Kidney capillary endothelial cell (primary cell): ENCODE measurements at regions not wholly inside any gene's neighbourhood (a gene's known extent, or its start where the extent isn't known, plus 50 kb on each side); places are given as distances from the start of the nearest gene placed in this dataset.
"Not testable (repeated sequence)": the region's sequence is repeated elsewhere in the genome, so short reads cannot be mapped to it uniquely, and the experiment has no call there.

ENCODE experiments used
- DNase-seq: peaks from one replicate; pipeline ENCODE4 v3.0.0-alpha.2; 2018; ENCODE audit warnings: low spot score

GRCh38 chr12:83346333-83346732 is 659.6 kb downstream of the TMTC2 start:
- DNase-seq: no peak

GRCh38 chr12:83343767-83344166 is 657.1 kb downstream of the TMTC2 start:
- no peak for DNase-seq

GRCh38 chr12:83335748-83336147 is 649.0 kb downstream of the TMTC2 start:
- DNase-seq: no peak

GRCh38 chr12:83326666-83327065 is 640.0 kb downstream of the TMTC2 start:
- DNase-seq: no peak

GRCh38 chr12:83323866-83324265 is 637.2 kb downstream of the TMTC2 start:
- DNase-seq: no peak

GRCh38 chr12:83322809-83323208 is 636.1 kb downstream of the TMTC2 start:
- DNase-seq: no peak

- DNase-seq: no peak
Observed at GRCh38 chr12:83321971-83322370, 635.3 kb downstream of the TMTC2 start.

- DNase-seq: no peak
Observed at GRCh38 chr12:83320350-83320749, 633.6 kb downstream of the TMTC2 start.

GRCh38 chr12:83318386-83319098 is 631.8 kb downstream of the TMTC2 start:
- no peak for DNase-seq

- no peak for DNase-seq
Observed at GRCh38 chr12:83317595-83317994, 630.9 kb downstream of the TMTC2 start.

GRCh38 chr12:83313827-83314226 is 627.1 kb downstream of the TMTC2 start:
- no peak for DNase-seq

- DNase-seq: no peak
Observed at GRCh38 chr12:83313322-83313721, 626.6 kb downstream of the TMTC2 start.

- DNase-seq: no peak
Observed at GRCh38 chr12:83276904-83277303, 590.2 kb downstream of the TMTC2 start.

GRCh38 chr12:83271201-83271600 is 584.5 kb downstream of the TMTC2 start:
- DNase-seq: no peak

- DNase-seq: no peak
Observed at GRCh38 chr12:83265808-83266207, 579.1 kb downstream of the TMTC2 start.

- DNase-seq: no peak
Observed at GRCh38 chr12:83261998-83262397, 575.3 kb downstream of the TMTC2 start.

GRCh38 chr12:83260126-83260525 is 573.4 kb downstream of the TMTC2 start:
- not testable (repeated sequence) for DNase-seq

- DNase-seq: no peak
Observed at GRCh38 chr12:83257726-83258125, 571.0 kb downstream of the TMTC2 start.

- no peak for DNase-seq
Observed at GRCh38 chr12:83256562-83256961, 569.9 kb downstream of the TMTC2 start.

- DNase-seq: no peak
Observed at GRCh38 chr12:83250866-83251265, 564.2 kb downstream of the TMTC2 start.

- DNase-seq: no peak
Observed at GRCh38 chr12:83245156-83245555, 558.5 kb downstream of the TMTC2 start.

GRCh38 chr12:83244001-83244400 is 557.3 kb downstream of the TMTC2 start:
- no peak for DNase-seq

- DNase-seq: not testable (repeated sequence)
Observed at GRCh38 chr12:83233987-83234386, 547.3 kb downstream of the TMTC2 start.

- not testable (repeated sequence) for DNase-seq
Observed at GRCh38 chr12:83226960-83227359, 540.3 kb downstream of the TMTC2 start.
